ENCODE measurements at regions not wholly inside any gene's neighbourhood (a gene's known extent, or its start where the extent isn't known, plus 50 kb on each side); places are given as distances from the start of the nearest gene placed in this dataset.
"Not testable (repeated sequence)": the region's sequence is repeated elsewhere in the genome, so short reads cannot be mapped to it uniquely, and the experiment has no call there.

DNA sequence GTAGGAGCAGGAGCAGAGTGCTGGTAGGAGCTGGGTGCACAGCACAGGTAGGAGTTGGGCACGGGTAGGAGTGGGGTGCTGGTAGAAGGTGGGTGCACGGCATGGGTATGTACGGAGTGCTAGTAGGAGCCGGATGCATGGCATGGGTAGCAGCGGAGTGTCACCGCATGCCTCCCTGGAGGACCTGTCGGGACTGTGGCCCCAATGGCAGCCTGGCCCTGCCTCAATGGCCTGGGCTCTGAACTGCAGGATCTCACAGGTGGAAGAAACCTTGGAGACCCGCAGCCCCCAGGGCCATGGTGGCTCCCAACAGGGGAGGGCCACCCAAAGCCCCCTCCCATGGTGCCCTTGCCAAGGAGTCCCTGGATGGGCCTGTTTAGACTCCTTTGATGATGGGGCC, 1146.0 kb downstream of the UQCRFS1 start:
- no peak for TF ChIP-seq CTCF (conservative IDR thresholded peaks at IDR 0.05; ENCODE audit: low read depth, low read length)
- DNase-seq (ENCODE audit: low read depth), result no peak
- no peak overlapping the region for H3K4me3 ChIP-seq (ENCODE audit: low read depth, low read length)

GRCh38 chr19:28066161-28066560, 1146.8 kb downstream of the UQCRFS1 start:
- DNase-seq (ENCODE audit: low read depth), result no peak
- TF ChIP-seq CTCF (conservative IDR thresholded peaks at IDR 0.05; ENCODE audit: low read depth, low read length), result no peak

GRCh38 chr19:28065026-28065425, 1147.9 kb downstream of the UQCRFS1 start:
- peak; percentile 1 for DNase-seq (ENCODE audit: low read depth)
- TF ChIP-seq CTCF (conservative IDR thresholded peaks at IDR 0.05; ENCODE audit: low read depth, low read length), result no peak
- no peak overlapping the region for H3K4me3 ChIP-seq (ENCODE audit: low read depth, low read length)

More at GRCh38 chr19:28066161-28066560, 1146.8 kb downstream of the UQCRFS1 start:
- no peak overlapping the region for H3K4me3 ChIP-seq (ENCODE audit: low read depth, low read length)

DNA sequence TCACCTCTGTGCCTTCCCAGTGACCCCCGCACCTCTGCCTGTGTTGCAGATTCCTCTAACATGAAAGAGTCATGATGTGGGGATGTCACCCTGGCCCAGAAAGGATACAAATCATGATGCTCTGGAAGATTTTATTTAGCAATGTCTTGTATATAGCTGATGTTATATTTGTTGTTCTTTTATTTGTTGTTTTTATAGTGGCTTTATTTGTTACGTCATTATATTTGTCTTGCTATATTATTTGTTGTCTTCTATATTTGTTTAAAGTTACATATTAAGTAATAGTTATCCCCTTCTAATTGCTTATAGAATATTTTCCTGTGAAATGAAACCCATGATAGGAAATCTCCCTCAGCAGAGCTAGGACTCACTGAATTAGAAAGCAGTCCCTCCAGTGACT, 1149.2 kb downstream of the UQCRFS1 start:
- H3K4me3 ChIP-seq (ENCODE audit: low read depth, low read length), result no peak overlapping the region
- TF ChIP-seq CTCF (conservative IDR thresholded peaks at IDR 0.05; ENCODE audit: low read depth, low read length), result no peak
- no peak for DNase-seq (ENCODE audit: low read depth)

DNA sequence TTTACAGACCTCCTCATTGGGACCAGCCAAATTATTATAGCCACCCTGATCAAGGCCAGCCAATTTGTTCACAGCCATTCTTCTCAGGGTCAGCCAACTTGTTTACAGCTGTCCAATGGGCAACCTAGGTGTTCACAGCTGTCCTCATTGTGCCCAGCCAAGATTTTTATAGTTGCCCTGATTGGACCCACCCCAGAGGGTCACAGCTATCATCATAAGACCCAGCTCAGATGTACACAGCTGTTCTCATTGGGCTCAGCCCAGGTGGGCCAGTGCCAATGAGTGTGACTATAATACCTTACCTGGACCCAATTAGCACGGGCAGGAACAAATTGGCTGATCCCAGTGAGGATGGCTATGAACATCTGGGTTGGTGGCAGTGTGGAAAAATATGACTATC, 1151.8 kb downstream of the UQCRFS1 start:
- TF ChIP-seq CTCF (conservative IDR thresholded peaks at IDR 0.05; ENCODE audit: low read depth, low read length), result no peak
- DNase-seq (ENCODE audit: low read depth), result no peak
- no peak overlapping the region for H3K4me3 ChIP-seq (ENCODE audit: low read depth, low read length)

DNA sequence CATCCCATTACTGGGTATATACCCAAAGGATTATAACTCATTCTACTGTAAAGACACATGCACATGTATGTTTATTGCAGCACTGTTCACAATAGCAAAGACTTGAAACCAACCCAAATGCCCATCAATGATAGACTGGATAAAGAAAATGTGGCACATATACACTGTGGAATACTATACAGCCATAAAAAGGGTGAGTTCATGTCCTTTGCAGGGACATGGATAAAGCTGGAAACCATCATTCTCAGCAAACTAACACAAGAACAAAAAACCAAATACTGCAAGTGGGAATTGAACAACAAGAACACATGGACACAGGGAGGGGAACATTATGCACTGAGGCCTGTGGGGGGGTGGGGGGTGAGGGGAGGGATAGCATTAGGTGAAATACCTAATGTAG, 1155.9 kb downstream of the UQCRFS1 start:
- H3K4me3 ChIP-seq (ENCODE audit: low read depth, low read length); DNase-seq (ENCODE audit: low read depth): not testable (repeated sequence)

DNA sequence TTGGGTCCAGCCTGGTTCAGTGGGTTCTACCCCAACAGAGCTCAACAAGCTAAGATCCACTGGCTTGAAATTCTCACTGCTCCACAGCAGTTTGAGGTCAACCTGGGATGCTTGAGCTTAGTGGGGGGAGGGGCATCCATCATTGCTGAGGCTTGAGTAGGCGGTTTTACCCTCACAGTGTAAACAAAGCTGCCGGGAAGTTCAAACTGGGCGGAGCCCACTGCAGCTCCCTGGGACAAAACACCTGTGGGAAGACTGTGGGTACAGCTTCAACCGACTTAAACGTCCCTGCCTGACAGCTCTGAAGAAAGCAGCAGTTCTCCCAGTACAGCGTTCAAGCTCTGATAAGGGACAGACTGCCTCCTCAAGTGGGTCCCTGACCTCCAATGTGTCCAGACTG, 1161.9 kb downstream of the UQCRFS1 start:
- no peak overlapping the region for H3K4me3 ChIP-seq (ENCODE audit: low read depth, low read length)
- DNase-seq (ENCODE audit: low read depth), result no peak
- TF ChIP-seq CTCF (conservative IDR thresholded peaks at IDR 0.05; ENCODE audit: low read depth, low read length), result no peak

DNA sequence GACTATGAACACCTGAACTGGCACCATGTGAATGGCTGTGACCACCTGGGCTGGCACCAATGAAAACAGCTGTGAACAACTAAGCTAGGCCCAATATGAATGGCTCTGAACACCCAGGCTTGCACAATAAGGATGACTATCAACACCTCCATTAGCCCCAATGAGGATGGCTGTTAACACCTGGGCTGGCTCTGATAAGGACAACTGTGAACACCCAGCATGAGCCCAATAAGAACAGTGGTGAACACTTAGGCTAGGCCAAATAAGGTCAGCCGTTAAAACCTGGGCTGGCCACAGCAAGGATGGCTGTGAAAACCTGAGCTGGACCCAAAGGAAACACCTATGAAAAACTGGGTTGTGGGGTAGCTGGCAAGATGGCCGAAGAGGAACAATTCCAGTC, 1163.1 kb downstream of the UQCRFS1 start:
- DNase-seq (ENCODE audit: low read depth), result no peak
- H3K4me3 ChIP-seq (ENCODE audit: low read depth, low read length), result no peak overlapping the region

More for the DNA sequence above, 1163.1 kb downstream of the UQCRFS1 start:
- TF ChIP-seq CTCF (conservative IDR thresholded peaks at IDR 0.05; ENCODE audit: low read depth, low read length), result no peak

All from choroid plexus epithelial cell (primary cell).